H1 (cell line): ENCODE measurements at regions not wholly inside any gene's neighbourhood (a gene's known extent, or its start where the extent isn't known, plus 50 kb on each side); places are given as distances from the start of the nearest gene placed in this dataset.

Source experiments
- CTCF ChIA-PET: fragments of 300-600 bp; sonication (Branson Sonifier 250); formaldehyde crosslinking; loops from one replicate; lab custom pipeline; 2021; ENCODE audit not compliant: partially characterized antibody; lab: Charles Lee
- POLR2A ChIA-PET: fragments of 300-600 bp; sonication (Branson Sonifier 250); formaldehyde crosslinking; loops from one replicate; lab custom pipeline; 2021; ENCODE audit warnings: inconsistent platforms; ENCODE audit not compliant: partially characterized antibody; lab: Charles Lee
- DNase-seq, 2 experiments: peaks; one replicate each; pipeline versions ENCODE4 v3.0.0 to v3.0.0-alpha.2; 2010 to 2022; ENCODE audit warnings: low spot score in 2 of 2, low read depth in 1 of 2, mixed read lengths in 1 of 2
- FAIRE-seq: peaks from 2 replicates; lab custom pipeline; 2011; peaks lifted over from hg19 to GRCh38; lab: Jason Lieb, UNC
- H2AFZ ChIP-seq: 2 replicates; pipeline ENCODE4 v1.8.1; 2012; ENCODE audit warnings: low read length, inconsistent platforms
- H2AK5ac ChIP-seq: 2 replicates; pipeline ENCODE4 v1.6.1; 2013; ENCODE audit warnings: low read depth, low read length
- H2BK120ac ChIP-seq: replicated peaks from 2 replicates; pipeline ENCODE3; 2013; ENCODE audit warnings: low read depth, low read length, inconsistent platforms
- H2BK12ac ChIP-seq: 2 replicates; pipeline ENCODE4 v1.6.1; 2013; ENCODE audit warnings: low read depth, low read length
- H2BK15ac ChIP-seq: 2 replicates; pipeline ENCODE4 v1.6.1; 2013; ENCODE audit warnings: low read length
- H2BK20ac ChIP-seq: 2 replicates; pipeline ENCODE4 v1.6.1; 2013; ENCODE audit warnings: low read length
- H2BK5ac ChIP-seq: 2 replicates; pipeline ENCODE4 v1.6.1; 2013; ENCODE audit warnings: low read depth, low read length
- H3K14ac ChIP-seq: 2 replicates; pipeline ENCODE4 v1.6.1; 2013; ENCODE audit warnings: inconsistent platforms; ENCODE audit not compliant: insufficient read length
- H3K18ac ChIP-seq: 2 replicates; pipeline ENCODE4 v1.6.1; 2013; ENCODE audit warnings: low read length; ENCODE audit errors: extremely low read depth
- H3K23ac ChIP-seq: 2 replicates; pipeline ENCODE4 v1.6.1; 2013; ENCODE audit warnings: inconsistent platforms; ENCODE audit not compliant: insufficient read length
- H3K23me2 ChIP-seq: 2 replicates; pipeline ENCODE4 v1.6.1; 2013; ENCODE audit warnings: low read depth, low read length
- H3K27ac ChIP-seq: 2 replicates; pipeline ENCODE4 v1.6.1; 2011; ENCODE audit warnings: low read depth, low read length, inconsistent platforms
- H3K27me3 ChIP-seq, 4 experiments: replicated peaks in 1 of 4; 1 replicate in 1 of 4; 2 replicates in 3 of 4; pipeline versions ENCODE4 v1.6.1 to v1.8.1; 2011 to 2013; ENCODE audit warnings: low read length in 3 of 4, mild to moderate bottlenecking in 3 of 4, inconsistent platforms in 2 of 4, mixed read lengths in 2 of 4, moderate library complexity in 1 of 4; ENCODE audit not compliant: control insufficient read depth in 3 of 4, insufficient read depth in 3 of 4; ENCODE audit errors: extremely low read depth in 1 of 4
- H3K36me3 ChIP-seq, 4 experiments: 2 replicates each; pipeline versions ENCODE4 v1.6.1 to v1.8.1; 2011 to 2013; ENCODE audit warnings: mild to moderate bottlenecking in 4 of 4, low read length in 3 of 4, moderate library complexity in 2 of 4, control low read depth in 1 of 4, inconsistent platforms in 1 of 4; ENCODE audit not compliant: insufficient read depth in 4 of 4, control insufficient read depth in 2 of 4
- H3K4ac ChIP-seq: replicated peaks from 2 replicates; pipeline ENCODE3; 2013; ENCODE audit warnings: low read length, low read depth, mixed read lengths, inconsistent platforms; ENCODE audit not compliant: insufficient read length
- H3K4me1 ChIP-seq, 4 experiments: replicated peaks in 1 of 4; 1 replicate in 1 of 4; 2 replicates in 3 of 4; pipeline versions ENCODE4 v1.6.1 to v1.8.1; 2011 to 2013; ENCODE audit warnings: low read length in 3 of 4, inconsistent platforms in 2 of 4, mixed read lengths in 1 of 4; ENCODE audit not compliant: insufficient read depth in 4 of 4, control insufficient read depth in 3 of 4
- H3K4me2 ChIP-seq, 2 experiments: 2 replicates each; pipeline versions ENCODE4 v1.6.1 to v1.8.1; 2011 to 2013; ENCODE audit warnings: low read depth in 2 of 2, low read length in 2 of 2, control low read depth in 1 of 2, inconsistent platforms in 1 of 2, mild to moderate bottlenecking in 1 of 2; ENCODE audit not compliant: insufficient read depth in 1 of 2
- H3K4me3 ChIP-seq, 4 experiments: fragments of 200-600, 300-600 bp in 1 of 4; sonication (generic), shearing (Covaris generic), sonication (Bioruptor Twin) in 1 of 4; 2 replicates each; pipeline versions ENCODE4 v1.5.1 to v1.8.1; 2011 to 2016; ENCODE audit warnings: low read length in 4 of 4, low read depth in 3 of 4, control low read depth in 2 of 4, inconsistent platforms in 2 of 4, mild to moderate bottlenecking in 2 of 4, mixed read lengths in 1 of 4, moderate library complexity in 1 of 4; ENCODE audit not compliant: insufficient read depth in 2 of 4; ENCODE audit errors: extremely low read depth in 1 of 4
- H3K56ac ChIP-seq: replicated peaks from 2 replicates; pipeline ENCODE3; 2013; ENCODE audit warnings: low read depth, mild to moderate bottlenecking, mixed read lengths, low read length, inconsistent platforms; ENCODE audit not compliant: insufficient read length
- H3K79me1 ChIP-seq: 2 replicates; pipeline ENCODE4 v1.6.1; 2013; ENCODE audit warnings: low read depth, low read length, control low read depth
- H3K79me2 ChIP-seq, 2 experiments: 2 replicates each; pipeline versions ENCODE4 v1.6.1 to v1.8.1; 2012 to 2013; ENCODE audit warnings: low read length in 2 of 2, mild to moderate bottlenecking in 2 of 2, inconsistent platforms in 1 of 2; ENCODE audit not compliant: insufficient read depth in 2 of 2, control insufficient read depth in 1 of 2
- H3K9ac ChIP-seq, 4 experiments: replicated peaks in 1 of 4; 1 replicate in 1 of 4; 2 replicates in 3 of 4; pipeline versions ENCODE4 v1.6.1 to v1.8.1; 2011 to 2013; ENCODE audit warnings: low read depth in 3 of 4, low read length in 3 of 4, control low read depth in 2 of 4, mild to moderate bottlenecking in 2 of 4, moderate library complexity in 2 of 4, inconsistent platforms in 1 of 4; ENCODE audit errors: extremely low read depth in 1 of 4
- H3K9me3 ChIP-seq, 2 experiments: 2 replicates each; pipeline versions ENCODE4 v1.6.1 to v1.8.1; 2012 to 2013; ENCODE audit warnings: mild to moderate bottlenecking in 2 of 2, moderate library complexity in 2 of 2, control low read depth in 1 of 2, inconsistent platforms in 1 of 2, low read depth in 1 of 2, low read length in 1 of 2, mixed read lengths in 1 of 2; ENCODE audit not compliant: insufficient read depth in 2 of 2
- H4K20me1 ChIP-seq, 2 experiments: replicated peaks in 1 of 2; 2 replicates each; pipeline versions ENCODE3 to v1.8.1; 2011 to 2013; ENCODE audit warnings: inconsistent platforms in 2 of 2, low read length in 2 of 2, mild to moderate bottlenecking in 1 of 2; ENCODE audit not compliant: insufficient read depth in 2 of 2, control insufficient read depth in 1 of 2
- H4K5ac ChIP-seq: 2 replicates; pipeline ENCODE4 v1.6.1; 2013; ENCODE audit warnings: low read length, low read depth, mixed read lengths, inconsistent platforms; ENCODE audit not compliant: insufficient read length
- H4K8ac ChIP-seq: 2 replicates; pipeline ENCODE4 v1.8.0; 2013; ENCODE audit warnings: mild to moderate bottlenecking, moderate library complexity, low read length, inconsistent platforms; ENCODE audit not compliant: insufficient read depth; ENCODE audit errors: extremely low read depth
- H4K91ac ChIP-seq: replicated peaks from 2 replicates; pipeline ENCODE3; 2013; ENCODE audit warnings: low read length, mixed read lengths, inconsistent platforms; ENCODE audit not compliant: insufficient read length
- CTBP2 ChIP-seq: IDR thresholded peaks from 2 replicates; pipeline ENCODE4 v1.7.0; 2011; ENCODE audit warnings: borderline replicate concordance, mild to moderate bottlenecking, moderate library complexity, mixed read lengths, low read length; ENCODE audit not compliant: insufficient read depth, insufficient read length
- CTCF ChIP-seq, 3 experiments: IDR thresholded peaks; 1 replicate in 2 of 3; 2 replicates in 1 of 3; pipeline versions ENCODE4 v1.5.1 to v1.6.1; 2011; ENCODE audit warnings: low read length in 3 of 3, mild to moderate bottlenecking in 3 of 3, inconsistent platforms in 2 of 3, low read depth in 1 of 3, moderate library complexity in 1 of 3; ENCODE audit not compliant: insufficient read depth in 1 of 3; ENCODE audit errors: control extremely low read depth in 1 of 3
- RAD21 ChIP-seq, 2 experiments: IDR thresholded peaks in 1 of 2; conservative IDR thresholded peaks in 1 of 2; 2 replicates each; pipeline ENCODE4 v1.6.1; 2011; ENCODE audit warnings: low read depth in 2 of 2, low read length in 2 of 2, improper control_type of control experiment in 1 of 2, inconsistent platforms in 1 of 2, mild to moderate bottlenecking in 1 of 2, moderate library complexity in 1 of 2
- WGBS, 2 experiments: shearing (Covaris generic) in 1 of 2; methylation state at CpG; one replicate each; pipeline versions ENCODE4 v1.1.6 to v1.1.7; 2013 to 2015; ENCODE audit warnings: low lambda C conversion rate in 2 of 2, mixed read lengths in 2 of 2, inconsistent platforms in 1 of 2, low coverage in 1 of 2, missing lambda C conversion rate in 1 of 2; ENCODE audit not compliant: insufficient replicate concordance in 2 of 2, insufficient coverage in 1 of 2, insufficient read length in 1 of 2; ENCODE audit errors: extremely low coverage in 1 of 2, missing lambda C conversion rate in 1 of 2; 5-methylcytosine and 5-hydroxymethylcytosine counted together

GRCh38 chr5:114018186-114018585 is 343.7 kb upstream of the KCNN2 start:
- Histone ChIP-seq H3K36me3 (no peaks in the 10 kb centered on the region), H4K20me1 (no peaks in the 10 kb centered on the region), H2BK12ac (no peak overlapping the region), H2BK5ac (no peak overlapping the region), H2AFZ (0 out of 2 replicates have a peak overlapping the region, but pooled peaks have one; percentile 52), H2BK120ac (no peak overlapping the region), H4K91ac (no peak overlapping the region), H3K18ac (no peak overlapping the region), H3K4me3 (no peak overlapping the region), H3K27me3 (no peaks in the 10 kb centered on the region), H3K27ac (no peak overlapping the region), H3K4me1 (no peaks in the 10 kb centered on the region), H3K4ac (no peak overlapping the region), H3K9ac (no peak overlapping the region), H4K5ac (no peak overlapping the region), H3K9me3 (no peaks in the 10 kb centered on the region), H2BK15ac (no peak overlapping the region), H2BK20ac (no peak overlapping the region), H4K8ac (no peak overlapping the region), H3K14ac (no peak overlapping the region), H2AK5ac (no peak overlapping the region), H3K4me2 (no peak overlapping the region), H3K23me2 (no peaks in the 10 kb centered on the region), H3K79me1 (no peaks in the 10 kb centered on the region), H3K56ac (no peak overlapping the region), H3K79me2 (no peaks in the 10 kb centered on the region), H3K23ac (no peak overlapping the region)
- WGBS, 2 experiments = 82% methylated on average over 4 of the region's 4 CpGs; no CpG with 5 or more reads in 1 of the 2 experiments
- FAIRE-seq (peak; percentile 63), DNase-seq (no peak)
- ChIA-PET CTCF (interaction anchor here (0.5 to 2.5 kb wide), 29 partner anchors 10 to 974 kb away, joined by 3 to 14 read pairs (median 5); partner anchors contain the start of gene KCNN2), POLR2A (interaction anchor here (0.6 kb wide), 1 partner anchor 19 kb away, joined by 3 read pairs; no protein-coding TSS in a partner anchor)
- TF ChIP-seq CTBP2 (no peak), CTCF (IDR thresholded peaks at IDR 0.05; ENCODE audit: control extremely low read depth in 1 of 3, insufficient read depth in 1 of 3, low read depth in 1 of 3, low read length in 3 of 3) (peak in 2 of 3 experiments; percentile 49 to 56; a peak in 3 of 4 replicates), RAD21 (IDR thresholded peaks at IDR 0.05 in 1 of 2, conservative IDR thresholded peaks at IDR 0.05 in 1 of 2; ENCODE audit: low read depth in 2 of 2, low read length in 2 of 2) (peak; percentile 78 to 79)
